H1 (cell line): ENCODE measurements at regions not wholly inside any gene's neighbourhood (a gene's known extent, or its start where the extent isn't known, plus 50 kb on each side); places are given as distances from the start of the nearest gene placed in this dataset.
"Not testable (repeated sequence)": the region's sequence is repeated elsewhere in the genome, so short reads cannot be mapped to it uniquely, and the experiment has no call there.

Source experiments
- CTCF ChIA-PET: fragments of 300-600 bp; sonication (Branson Sonifier 250); formaldehyde crosslinking; loops from one replicate; lab custom pipeline; 2021; ENCODE audit not compliant: partially characterized antibody; lab: Charles Lee
- POLR2A ChIA-PET: fragments of 300-600 bp; sonication (Branson Sonifier 250); formaldehyde crosslinking; loops from one replicate; lab custom pipeline; 2021; ENCODE audit warnings: inconsistent platforms; ENCODE audit not compliant: partially characterized antibody; lab: Charles Lee
- DNase-seq, 2 experiments: peaks; one replicate each; pipeline versions ENCODE4 v3.0.0 to v3.0.0-alpha.2; 2010 to 2022; ENCODE audit warnings: low spot score in 2 of 2, low read depth in 1 of 2, mixed read lengths in 1 of 2
- FAIRE-seq: peaks from 2 replicates; lab custom pipeline; 2011; peaks lifted over from hg19 to GRCh38; lab: Jason Lieb, UNC
- H2AFZ ChIP-seq: 2 replicates; pipeline ENCODE4 v1.8.1; 2012; ENCODE audit warnings: low read length, inconsistent platforms
- H2AK5ac ChIP-seq: 2 replicates; pipeline ENCODE4 v1.6.1; 2013; ENCODE audit warnings: low read depth, low read length
- H2BK120ac ChIP-seq: replicated peaks from 2 replicates; pipeline ENCODE3; 2013; ENCODE audit warnings: low read depth, low read length, inconsistent platforms
- H2BK12ac ChIP-seq: 2 replicates; pipeline ENCODE4 v1.6.1; 2013; ENCODE audit warnings: low read depth, low read length
- H2BK15ac ChIP-seq: 2 replicates; pipeline ENCODE4 v1.6.1; 2013; ENCODE audit warnings: low read length
- H2BK20ac ChIP-seq: 2 replicates; pipeline ENCODE4 v1.6.1; 2013; ENCODE audit warnings: low read length
- H2BK5ac ChIP-seq: 2 replicates; pipeline ENCODE4 v1.6.1; 2013; ENCODE audit warnings: low read depth, low read length
- H3K14ac ChIP-seq: 2 replicates; pipeline ENCODE4 v1.6.1; 2013; ENCODE audit warnings: inconsistent platforms; ENCODE audit not compliant: insufficient read length
- H3K18ac ChIP-seq: 2 replicates; pipeline ENCODE4 v1.6.1; 2013; ENCODE audit warnings: low read length; ENCODE audit errors: extremely low read depth
- H3K23ac ChIP-seq: 2 replicates; pipeline ENCODE4 v1.6.1; 2013; ENCODE audit warnings: inconsistent platforms; ENCODE audit not compliant: insufficient read length
- H3K23me2 ChIP-seq: 2 replicates; pipeline ENCODE4 v1.6.1; 2013; ENCODE audit warnings: low read depth, low read length
- H3K27ac ChIP-seq: 2 replicates; pipeline ENCODE4 v1.6.1; 2011; ENCODE audit warnings: low read depth, low read length, inconsistent platforms
- H3K27me3 ChIP-seq, 4 experiments: replicated peaks in 1 of 4; 1 replicate in 1 of 4; 2 replicates in 3 of 4; pipeline versions ENCODE4 v1.6.1 to v1.8.1; 2011 to 2013; ENCODE audit warnings: low read length in 3 of 4, mild to moderate bottlenecking in 3 of 4, inconsistent platforms in 2 of 4, mixed read lengths in 2 of 4, moderate library complexity in 1 of 4; ENCODE audit not compliant: control insufficient read depth in 3 of 4, insufficient read depth in 3 of 4; ENCODE audit errors: extremely low read depth in 1 of 4
- H3K36me3 ChIP-seq, 4 experiments: 2 replicates each; pipeline versions ENCODE4 v1.6.1 to v1.8.1; 2011 to 2013; ENCODE audit warnings: mild to moderate bottlenecking in 4 of 4, low read length in 3 of 4, moderate library complexity in 2 of 4, control low read depth in 1 of 4, inconsistent platforms in 1 of 4; ENCODE audit not compliant: insufficient read depth in 4 of 4, control insufficient read depth in 2 of 4
- H3K4ac ChIP-seq: replicated peaks from 2 replicates; pipeline ENCODE3; 2013; ENCODE audit warnings: low read length, low read depth, mixed read lengths, inconsistent platforms; ENCODE audit not compliant: insufficient read length
- H3K4me1 ChIP-seq, 4 experiments: replicated peaks in 1 of 4; 1 replicate in 1 of 4; 2 replicates in 3 of 4; pipeline versions ENCODE4 v1.6.1 to v1.8.1; 2011 to 2013; ENCODE audit warnings: low read length in 3 of 4, inconsistent platforms in 2 of 4, mixed read lengths in 1 of 4; ENCODE audit not compliant: insufficient read depth in 4 of 4, control insufficient read depth in 3 of 4
- H3K4me2 ChIP-seq, 2 experiments: 2 replicates each; pipeline versions ENCODE4 v1.6.1 to v1.8.1; 2011 to 2013; ENCODE audit warnings: low read depth in 2 of 2, low read length in 2 of 2, control low read depth in 1 of 2, inconsistent platforms in 1 of 2, mild to moderate bottlenecking in 1 of 2; ENCODE audit not compliant: insufficient read depth in 1 of 2
- H3K4me3 ChIP-seq, 4 experiments: fragments of 200-600, 300-600 bp in 1 of 4; sonication (generic), shearing (Covaris generic), sonication (Bioruptor Twin) in 1 of 4; 2 replicates each; pipeline versions ENCODE4 v1.5.1 to v1.8.1; 2011 to 2016; ENCODE audit warnings: low read length in 4 of 4, low read depth in 3 of 4, control low read depth in 2 of 4, inconsistent platforms in 2 of 4, mild to moderate bottlenecking in 2 of 4, mixed read lengths in 1 of 4, moderate library complexity in 1 of 4; ENCODE audit not compliant: insufficient read depth in 2 of 4; ENCODE audit errors: extremely low read depth in 1 of 4
- H3K56ac ChIP-seq: replicated peaks from 2 replicates; pipeline ENCODE3; 2013; ENCODE audit warnings: low read depth, mild to moderate bottlenecking, mixed read lengths, low read length, inconsistent platforms; ENCODE audit not compliant: insufficient read length
- H3K79me1 ChIP-seq: 2 replicates; pipeline ENCODE4 v1.6.1; 2013; ENCODE audit warnings: low read depth, low read length, control low read depth
- H3K79me2 ChIP-seq, 2 experiments: 2 replicates each; pipeline versions ENCODE4 v1.6.1 to v1.8.1; 2012 to 2013; ENCODE audit warnings: low read length in 2 of 2, mild to moderate bottlenecking in 2 of 2, inconsistent platforms in 1 of 2; ENCODE audit not compliant: insufficient read depth in 2 of 2, control insufficient read depth in 1 of 2
- H3K9ac ChIP-seq, 4 experiments: replicated peaks in 1 of 4; 1 replicate in 1 of 4; 2 replicates in 3 of 4; pipeline versions ENCODE4 v1.6.1 to v1.8.1; 2011 to 2013; ENCODE audit warnings: low read depth in 3 of 4, low read length in 3 of 4, control low read depth in 2 of 4, mild to moderate bottlenecking in 2 of 4, moderate library complexity in 2 of 4, inconsistent platforms in 1 of 4; ENCODE audit errors: extremely low read depth in 1 of 4
- H3K9me3 ChIP-seq, 2 experiments: 2 replicates each; pipeline versions ENCODE4 v1.6.1 to v1.8.1; 2012 to 2013; ENCODE audit warnings: mild to moderate bottlenecking in 2 of 2, moderate library complexity in 2 of 2, control low read depth in 1 of 2, inconsistent platforms in 1 of 2, low read depth in 1 of 2, low read length in 1 of 2, mixed read lengths in 1 of 2; ENCODE audit not compliant: insufficient read depth in 2 of 2
- H4K20me1 ChIP-seq, 2 experiments: replicated peaks in 1 of 2; 2 replicates each; pipeline versions ENCODE3 to v1.8.1; 2011 to 2013; ENCODE audit warnings: inconsistent platforms in 2 of 2, low read length in 2 of 2, mild to moderate bottlenecking in 1 of 2; ENCODE audit not compliant: insufficient read depth in 2 of 2, control insufficient read depth in 1 of 2
- H4K5ac ChIP-seq: 2 replicates; pipeline ENCODE4 v1.6.1; 2013; ENCODE audit warnings: low read length, low read depth, mixed read lengths, inconsistent platforms; ENCODE audit not compliant: insufficient read length
- H4K8ac ChIP-seq: 2 replicates; pipeline ENCODE4 v1.8.0; 2013; ENCODE audit warnings: mild to moderate bottlenecking, moderate library complexity, low read length, inconsistent platforms; ENCODE audit not compliant: insufficient read depth; ENCODE audit errors: extremely low read depth
- H4K91ac ChIP-seq: replicated peaks from 2 replicates; pipeline ENCODE3; 2013; ENCODE audit warnings: low read length, mixed read lengths, inconsistent platforms; ENCODE audit not compliant: insufficient read length
- WGBS, 2 experiments: shearing (Covaris generic) in 1 of 2; methylation state at CpG; one replicate each; pipeline versions ENCODE4 v1.1.6 to v1.1.7; 2013 to 2015; ENCODE audit warnings: low lambda C conversion rate in 2 of 2, mixed read lengths in 2 of 2, inconsistent platforms in 1 of 2, low coverage in 1 of 2, missing lambda C conversion rate in 1 of 2; ENCODE audit not compliant: insufficient replicate concordance in 2 of 2, insufficient coverage in 1 of 2, insufficient read length in 1 of 2; ENCODE audit errors: extremely low coverage in 1 of 2, missing lambda C conversion rate in 1 of 2; 5-methylcytosine and 5-hydroxymethylcytosine counted together

GRCh38 chr5:122669709-122670108 lies 105.2 kb upstream of the SNX2 start:
- H2BK15ac ChIP-seq, H2BK5ac ChIP-seq, H2BK12ac ChIP-seq, H3K27ac ChIP-seq, H3K79me1 ChIP-seq, H3K4ac ChIP-seq, H2AFZ ChIP-seq, H2AK5ac ChIP-seq, H3K79me2 ChIP-seq, H3K23me2 ChIP-seq, H3K18ac ChIP-seq, H4K8ac ChIP-seq, H4K91ac ChIP-seq, H3K23ac ChIP-seq, H3K4me3 ChIP-seq, H2BK120ac ChIP-seq, H4K5ac ChIP-seq, H3K14ac ChIP-seq, CTCF ChIA-PET, DNase-seq, FAIRE-seq, H4K20me1 ChIP-seq, H3K4me1 ChIP-seq, H2BK20ac ChIP-seq, H3K56ac ChIP-seq, H3K9ac ChIP-seq, H3K9me3 ChIP-seq, H3K4me2 ChIP-seq, POLR2A ChIA-PET, H3K36me3 ChIP-seq, H3K27me3 ChIP-seq: not testable (repeated sequence)
- WGBS, 2 experiments = 68% methylated on average over 1 of the region's 1 CpG; no CpG with 5 or more reads in 1 of the 2 experiments
